Natural killer cell (primary cell): ENCODE measurements at regions not wholly inside any gene's neighbourhood (a gene's known extent, or its start where the extent isn't known, plus 50 kb on each side); places are given as distances from the start of the nearest gene placed in this dataset.

Experiments
- ATAC-seq, 3 donors: fragments of 150-1000 bp in 2 of 3; fragments of 200-7000 bp in 1 of 3; cut with Tn5 transposase; 1 replicate in 1 of 3; 2 replicates in 2 of 3; pipeline ENCODE4 v1.10.0; 2021; ENCODE audit warnings: mild to moderate bottlenecking in 2 of 3, moderate library complexity in 2 of 3
- DNase-seq, 2 donors: peaks; one replicate each; pipeline versions ENCODE4 v3.0.0 to v3.0.0-alpha.2; 2013 to 2021; ENCODE audit warnings: mixed read lengths in 1 of 2
- H3K27ac ChIP-seq: one replicate; pipeline ENCODE4 v1.5.1; 2013; ENCODE audit warnings: mild to moderate bottlenecking, low read length
- H3K27me3 ChIP-seq: one replicate; pipeline ENCODE4 v1.6.1; 2013; ENCODE audit warnings: low read length; ENCODE audit not compliant: control insufficient read depth, insufficient read depth
- H3K36me3 ChIP-seq: one replicate; pipeline ENCODE4 v1.6.1; 2013; ENCODE audit warnings: low read length; ENCODE audit not compliant: control insufficient read depth, insufficient read depth
- H3K4me1 ChIP-seq: one replicate; pipeline ENCODE4 v1.6.1; 2013; ENCODE audit warnings: low read length; ENCODE audit not compliant: control insufficient read depth, insufficient read depth
- H3K4me3 ChIP-seq: one replicate; pipeline ENCODE4 v1.5.1; 2013; ENCODE audit warnings: low read length
- H3K9me3 ChIP-seq: one replicate; pipeline ENCODE4 v1.6.1; 2013; ENCODE audit warnings: low read length; ENCODE audit not compliant: control insufficient read depth, insufficient read depth
- H3K27ac Mint-ChIP-seq, 2 donors: one replicate each; pipeline ENCODE4 v1.8.0; 2022; ENCODE audit warnings: mild to moderate bottlenecking in 2 of 2, mixed read lengths in 2 of 2, moderate library complexity in 1 of 2
- H3K27me3 Mint-ChIP-seq, 2 donors: one replicate each; pipeline ENCODE4 v1.8.0; 2022; ENCODE audit warnings: low read depth in 2 of 2, mixed read lengths in 2 of 2
- H3K36me3 Mint-ChIP-seq: one replicate; pipeline ENCODE4 v1.8.0; 2022; ENCODE audit warnings: mixed read lengths
- H3K4me1 Mint-ChIP-seq, 2 donors: one replicate each; pipeline ENCODE4 v1.8.0; 2022; ENCODE audit warnings: mixed read lengths in 2 of 2
- H3K4me3 Mint-ChIP-seq: one replicate; pipeline ENCODE4 v1.8.0; 2022; ENCODE audit warnings: mild to moderate bottlenecking, moderate library complexity, mixed read lengths
- H3K9me3 Mint-ChIP-seq, 2 donors: one replicate each; pipeline ENCODE4 v1.8.0; 2022; ENCODE audit warnings: mixed read lengths in 2 of 2
- WGBS: methylation state at CpG from one replicate; pipeline ENCODE4 v1.1.7; 2013; ENCODE audit warnings: missing lambda C conversion rate; ENCODE audit not compliant: insufficient coverage; 5-methylcytosine and 5-hydroxymethylcytosine counted together
- intact Hi-C: fragments of 100-400 bp; cut with micrococcal nuclease; formaldehyde crosslinking; loops from one replicate; pipeline ENCODE4 v1.14.2; 2022
- TF ChIP-seq, protein P1 (sequence below): fragments of 200-600 bp; IDR thresholded peaks from one replicate; pipeline ENCODE4 v1.8.0; 2022; ENCODE audit warnings: antibody characterized with exemption

DNA sequence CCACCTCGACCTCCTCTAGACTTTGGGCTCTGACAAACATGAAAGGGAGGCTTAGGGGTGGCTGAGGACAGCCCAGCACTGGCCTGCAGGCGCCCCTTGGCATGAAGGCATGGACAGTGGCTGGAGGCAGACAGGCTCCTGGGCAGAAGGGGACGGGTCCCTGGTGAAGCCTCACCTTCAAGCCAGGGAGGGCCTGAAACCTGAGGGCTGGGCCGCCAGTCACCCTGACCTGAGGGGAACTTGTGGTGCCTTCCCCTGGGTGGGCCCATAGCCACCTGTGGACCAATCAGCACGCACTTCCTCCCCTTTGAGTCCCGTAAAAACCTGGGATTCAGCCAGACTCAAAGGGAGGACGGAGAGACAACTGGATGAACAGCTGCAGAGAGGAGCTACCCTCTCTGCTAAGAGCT lies 90.4 kb upstream of the PUM3 start:
- H3K27me3 Mint-ChIP-seq, result peaks cover 6 to 11% of the 10 kb centered on the region in 2 donors
- 81% methylated on average over 7 of the region's 7 CpGs for WGBS
- no peaks in the 10 kb centered on the region for H3K4me1 Mint-ChIP-seq

DNA sequence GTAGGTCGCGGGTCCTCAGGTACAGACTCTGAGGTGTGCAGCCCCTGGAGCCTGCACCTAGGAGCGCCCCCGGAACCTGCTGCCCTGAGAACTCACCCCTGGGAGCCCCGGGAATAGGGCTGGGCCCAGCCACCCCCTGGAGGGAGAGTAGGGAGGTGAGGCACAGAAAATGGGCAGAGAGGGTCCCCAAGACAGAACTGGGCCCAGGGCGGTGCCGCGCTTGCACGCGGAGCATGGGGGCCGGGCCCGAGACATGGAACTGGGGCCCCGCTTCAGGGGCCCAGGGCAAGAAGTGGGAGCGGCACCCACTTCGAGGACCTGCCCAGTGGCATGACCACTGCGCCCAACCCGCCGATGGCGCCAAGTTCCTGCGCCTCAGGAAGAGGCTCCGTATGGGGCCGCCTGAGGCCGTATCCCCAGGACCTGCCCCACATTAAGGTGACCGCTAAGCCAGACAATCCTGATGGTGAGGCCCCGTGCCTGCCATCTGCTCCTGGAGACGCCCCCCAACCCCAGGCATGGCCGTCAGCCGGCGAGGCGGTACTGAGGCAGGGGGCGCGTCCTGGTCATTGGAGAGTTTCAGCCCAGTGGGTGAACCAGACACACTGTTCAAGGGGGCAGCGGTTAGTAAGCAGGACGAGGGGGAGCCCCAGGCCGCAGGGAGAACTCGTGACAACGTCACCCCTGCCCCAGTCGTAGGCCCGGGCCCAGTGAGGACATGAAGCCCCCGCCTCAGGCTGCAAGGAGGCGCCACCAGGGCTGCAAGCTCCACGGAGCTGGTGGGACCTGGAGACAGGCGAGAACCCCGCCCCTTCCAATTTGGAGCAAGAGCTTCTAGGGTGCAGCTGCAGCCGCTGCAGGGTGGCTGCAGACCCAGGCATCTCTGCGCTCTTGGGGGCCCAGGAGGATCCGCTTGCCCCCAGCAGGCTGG lies 89.5 kb upstream of the PUM3 start:
- H3K27me3 Mint-ChIP-seq, result peaks cover 2 to 10% of the 10 kb centered on the region in 2 donors
- no peaks in the 10 kb centered on the region for H3K36me3 Mint-ChIP-seq
- Histone ChIP-seq H3K36me3 (no peaks in the 10 kb centered on the region), H3K4me1 (no peaks in the 10 kb centered on the region), H3K27ac (no peak overlapping the region), H3K4me3 (no peak overlapping the region), H3K27me3 (no peaks in the 10 kb centered on the region), H3K9me3 (no peaks in the 10 kb centered on the region)
- 95% methylated on average over 47 of the region's 47 CpGs for WGBS
- ATAC-seq, result peak in 1 of 3 donors; percentile 24
- no peak for DNase-seq
- no peak overlapping the region for H3K27ac Mint-ChIP-seq
- H3K4me1 Mint-ChIP-seq, result no peaks in the 10 kb centered on the region
- no peaks in the 10 kb centered on the region for H3K9me3 Mint-ChIP-seq
- intact Hi-C loops, result no loop called here
- TF ChIP-seq, protein P1, sequence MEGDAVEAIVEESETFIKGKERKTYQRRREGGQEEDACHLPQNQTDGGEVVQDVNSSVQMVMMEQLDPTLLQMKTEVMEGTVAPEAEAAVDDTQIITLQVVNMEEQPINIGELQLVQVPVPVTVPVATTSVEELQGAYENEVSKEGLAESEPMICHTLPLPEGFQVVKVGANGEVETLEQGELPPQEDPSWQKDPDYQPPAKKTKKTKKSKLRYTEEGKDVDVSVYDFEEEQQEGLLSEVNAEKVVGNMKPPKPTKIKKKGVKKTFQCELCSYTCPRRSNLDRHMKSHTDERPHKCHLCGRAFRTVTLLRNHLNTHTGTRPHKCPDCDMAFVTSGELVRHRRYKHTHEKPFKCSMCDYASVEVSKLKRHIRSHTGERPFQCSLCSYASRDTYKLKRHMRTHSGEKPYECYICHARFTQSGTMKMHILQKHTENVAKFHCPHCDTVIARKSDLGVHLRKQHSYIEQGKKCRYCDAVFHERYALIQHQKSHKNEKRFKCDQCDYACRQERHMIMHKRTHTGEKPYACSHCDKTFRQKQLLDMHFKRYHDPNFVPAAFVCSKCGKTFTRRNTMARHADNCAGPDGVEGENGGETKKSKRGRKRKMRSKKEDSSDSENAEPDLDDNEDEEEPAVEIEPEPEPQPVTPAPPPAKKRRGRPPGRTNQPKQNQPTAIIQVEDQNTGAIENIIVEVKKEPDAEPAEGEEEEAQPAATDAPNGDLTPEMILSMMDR, result no peak
- no peak overlapping the region for H3K4me3 Mint-ChIP-seq

More for the DNA sequence above, 90.4 kb upstream of the PUM3 start:
- intact Hi-C loops, result no loop called here
- no peaks in the 10 kb centered on the region for H3K9me3 ChIP-seq
- no peaks in the 10 kb centered on the region for H3K4me1 ChIP-seq
- no peak overlapping the region for H3K4me3 Mint-ChIP-seq
- H3K27ac Mint-ChIP-seq, result no peak overlapping the region
- no peaks in the 10 kb centered on the region for H3K9me3 Mint-ChIP-seq
- H3K36me3 Mint-ChIP-seq, result no peaks in the 10 kb centered on the region
- no peaks in the 10 kb centered on the region for H3K36me3 ChIP-seq
- no peak for ATAC-seq
- no peak for DNase-seq
- no peak overlapping the region for H3K4me3 ChIP-seq
- TF ChIP-seq, protein P1, result no peak
- H3K27ac ChIP-seq, result no peak overlapping the region
- no peaks in the 10 kb centered on the region for H3K27me3 ChIP-seq

DNA sequence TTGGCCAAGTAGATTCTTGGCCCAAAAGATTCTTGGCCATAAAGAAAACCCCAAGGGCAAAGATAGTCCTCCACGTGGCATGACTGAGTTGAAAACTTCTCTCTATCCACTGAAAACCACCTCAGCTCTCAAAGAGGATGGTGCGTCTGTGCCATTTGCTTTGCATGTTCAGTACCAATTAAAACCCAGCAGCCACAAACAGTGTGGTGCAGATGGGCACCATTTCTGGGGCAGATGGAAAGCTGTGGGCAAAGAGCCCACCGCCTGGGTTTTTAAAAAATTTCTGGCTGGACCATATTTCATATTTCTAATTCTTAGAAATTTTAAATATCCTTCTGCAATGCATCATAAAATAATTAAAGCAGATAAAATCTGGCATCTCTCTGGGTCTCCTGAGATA lies 84.5 kb upstream of the PUM3 start:
- Histone ChIP-seq H3K27ac (no peak overlapping the region), H3K4me1 (no peaks in the 10 kb centered on the region), H3K36me3 (no peaks in the 10 kb centered on the region), H3K9me3 (no peaks in the 10 kb centered on the region), H3K27me3 (no peaks in the 10 kb centered on the region), H3K4me3 (no peak overlapping the region)
- Mint-ChIP-seq H3K36me3 (no peaks in the 10 kb centered on the region), H3K27ac (no peak overlapping the region), H3K9me3 (peaks cover 0 to 2% of the 10 kb centered on the region in 2 donors), H3K4me1 (no peaks in the 10 kb centered on the region), H3K4me3 (no peak overlapping the region), H3K27me3 (peaks cover 2 to 7% of the 10 kb centered on the region in 2 donors)
- TF ChIP-seq, protein P1, result no peak
- WGBS, result 88% methylated on average over 3 of the region's 3 CpGs
- intact Hi-C loops, result no loop called here
- no peak for DNase-seq
- ATAC-seq, result no peak
